AG04449 (cell line): ENCODE measurements at regions not wholly inside any gene's neighbourhood (a gene's known extent, or its start where the extent isn't known, plus 50 kb on each side); places are given as distances from the start of the nearest gene placed in this dataset.

Source experiments
- CTCF ChIA-PET: fragments of 350-600 bp; formaldehyde crosslinking; extraction: SDS; loops from one replicate; lab custom pipeline; 2021; ENCODE audit warnings: antibody characterized with exemption; lab: Yijun Ruan, JAX
- POLR2A ChIA-PET: fragments of 400-600, 350-600 bp; formaldehyde crosslinking; extraction: SDS; loops from one replicate; lab custom pipeline; 2020; ENCODE audit warnings: antibody characterized with exemption, inconsistent platforms; lab: Yijun Ruan, JAX
- DNase-seq: peaks from one replicate; pipeline ENCODE4 v3.0.0-alpha.2; 2010; ENCODE audit warnings: low read depth, low spot score
- H3K4me3 ChIP-seq: 2 replicates; pipeline ENCODE4 v1.5.1; 2011; ENCODE audit warnings: low read depth, mild to moderate bottlenecking, control low read depth, low read length
- CTCF ChIP-seq: IDR thresholded peaks from one replicate; pipeline ENCODE4 v1.5.1; 2011; ENCODE audit warnings: mild to moderate bottlenecking, moderate library complexity, low read length, control low read depth, inconsistent platforms; ENCODE audit not compliant: insufficient read depth; ENCODE audit errors: missing control alignments

GRCh38 chr15:95479308-95479707 lies 851.2 kb upstream of the NR2F2 start:
- no peak overlapping the region for H3K4me3 ChIP-seq
- ChIA-PET CTCF (no interaction called here), POLR2A (no interaction called here)
- no peak for DNase-seq
- no peak for TF ChIP-seq CTCF

GRCh38 chr15:95485367-95485766 lies 845.1 kb upstream of the NR2F2 start:
- DNase-seq = no peak
- CTCF ChIA-PET = no interaction called here
- no peak overlapping the region for H3K4me3 ChIP-seq
- POLR2A ChIA-PET = no interaction called here
- no peak for TF ChIP-seq CTCF

GRCh38 chr15:95486224-95486623 lies 844.3 kb upstream of the NR2F2 start:
- DNase-seq = no peak
- no peak for TF ChIP-seq CTCF
- no peak overlapping the region for H3K4me3 ChIP-seq
- ChIA-PET POLR2A (no interaction called here), CTCF (no interaction called here)

GRCh38 chr15:95489103-95489502 lies 841.4 kb upstream of the NR2F2 start:
- CTCF ChIA-PET = no interaction called here
- no peak for DNase-seq
- no peak overlapping the region for H3K4me3 ChIP-seq
- no peak for TF ChIP-seq CTCF
- POLR2A ChIA-PET = no interaction called here

- ChIA-PET CTCF (no interaction called here), POLR2A (no interaction called here)
- no peak for DNase-seq
- H3K4me3 ChIP-seq = no peak overlapping the region
- no peak for TF ChIP-seq CTCF
These were observed 838.0 kb upstream of the NR2F2 start for GRCh38 chr15:95492388-95493070.

GRCh38 chr15:95494971-95495541 lies 835.4 kb upstream of the NR2F2 start:
- TF ChIP-seq CTCF = no peak
- POLR2A ChIA-PET = no interaction called here

More at GRCh38 chr15:95494971-95495541, 835.4 kb upstream of the NR2F2 start:
- DNase-seq = no peak
- CTCF ChIA-PET = no interaction called here
- no peak overlapping the region for H3K4me3 ChIP-seq
